ENCODE measurements at regions not wholly inside any gene's neighbourhood (a gene's known extent, or its start where the extent isn't known, plus 50 kb on each side); places are given as distances from the start of the nearest gene placed in this dataset.
"Not testable (repeated sequence)": the region's sequence is repeated elsewhere in the genome, so short reads cannot be mapped to it uniquely, and the experiment has no call there.

- H3K9me3 ChIP-seq = no peaks in the 10 kb centered on the region
- ATAC-seq (no peak), FAIRE-seq (no peak), DNase-seq (no peak)
- TF ChIP-seq CTCF (IDR thresholded peaks at IDR 0.05) = no peak
- no peak overlapping the region for H3K4me3 ChIP-seq
- intact Hi-C loops (cut with DNase I) = no loop called here
- H3K27me3 ChIP-seq = no peaks in the 10 kb centered on the region
- H3K36me3 ChIP-seq = no peaks in the 10 kb centered on the region
- H3K27ac ChIP-seq = no peak overlapping the region
- H3K4me1 ChIP-seq = no peaks in the 10 kb centered on the region
- 72 to 78% methylated on average over 5 of the region's 5 CpGs for WGBS, 2 donors
These were observed 438.9 kb downstream of the ARL4A start for GRCh38 chr7:13126347-13126746.

DNA sequence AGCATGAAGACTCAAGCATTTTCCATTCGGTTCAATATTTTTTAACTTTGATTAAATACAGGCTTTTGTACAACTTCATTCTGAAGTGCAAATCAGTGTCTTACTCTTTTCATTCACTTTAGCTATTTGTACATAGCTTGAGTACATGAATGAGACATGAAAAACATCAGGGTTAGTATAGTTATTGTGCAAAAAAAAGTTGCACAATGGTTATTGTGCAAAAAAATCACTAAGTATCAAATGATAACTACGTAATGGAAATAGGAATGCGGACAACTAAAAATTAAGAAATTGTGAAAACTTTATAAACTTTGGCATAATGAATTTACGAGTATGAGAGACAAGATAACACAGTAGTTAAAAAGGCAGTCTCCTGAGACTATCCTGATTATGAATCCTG lies 442.9 kb downstream of the ARL4A start:
- 77 to 78% methylated on average over 4 of the region's 4 CpGs for WGBS, 2 donors
- TF ChIP-seq CTCF (IDR thresholded peaks at IDR 0.05) = no peak
- Histone ChIP-seq H3K27me3 (no peaks in the 10 kb centered on the region), H3K9me3 (no peaks in the 10 kb centered on the region), H3K36me3 (no peaks in the 10 kb centered on the region), H3K27ac (no peak overlapping the region), H3K4me1 (no peaks in the 10 kb centered on the region), H3K4me3 (no peak overlapping the region)
- ATAC-seq (no peak), DNase-seq (no peak), FAIRE-seq (no peak)
- intact Hi-C loops (cut with DNase I) = no loop called here

DNA sequence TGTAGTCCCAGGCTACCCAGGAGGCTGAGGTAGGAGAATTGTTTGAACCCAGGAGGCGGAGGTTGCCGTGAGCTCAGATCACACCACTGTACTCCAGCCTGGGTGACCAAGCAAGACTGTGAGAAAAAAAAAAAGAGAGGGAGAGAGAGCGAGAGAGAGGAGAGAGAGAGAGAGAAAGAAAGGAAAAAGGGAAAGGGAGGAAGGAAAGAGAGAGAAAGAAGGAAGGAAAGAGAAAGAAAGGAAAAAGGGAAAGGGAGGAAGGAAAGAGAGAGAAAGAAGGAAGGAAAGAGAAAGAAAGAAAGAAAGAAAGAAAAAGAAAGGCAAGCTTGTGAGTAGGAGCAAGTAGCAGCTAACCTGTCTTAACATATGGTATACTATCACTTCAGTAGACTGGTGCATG lies 443.5 kb downstream of the ARL4A start:
- H3K36me3 ChIP-seq; ATAC-seq; H3K27ac ChIP-seq; intact Hi-C loops (cut with DNase I); H3K4me1 ChIP-seq; H3K4me3 ChIP-seq; H3K9me3 ChIP-seq; FAIRE-seq; H3K27me3 ChIP-seq; DNase-seq: not testable (repeated sequence)
- 94 to 98% methylated on average over 3 of the region's 3 CpGs for WGBS, 2 donors

GRCh38 chr7:13132314-13132713 lies 444.9 kb downstream of the ARL4A start:
- Histone ChIP-seq H3K9me3 (no peaks in the 10 kb centered on the region), H3K4me1 (no peaks in the 10 kb centered on the region), H3K36me3 (no peaks in the 10 kb centered on the region), H3K27ac (no peak overlapping the region), H3K27me3 (no peaks in the 10 kb centered on the region), H3K4me3 (no peak overlapping the region)
- no peak for ATAC-seq
- DNase-seq = no peak
- FAIRE-seq = no peak
- intact Hi-C loops (cut with DNase I) = no loop called here
- TF ChIP-seq CTCF (IDR thresholded peaks at IDR 0.05) = no peak

- intact Hi-C loops (cut with DNase I); H3K27me3 ChIP-seq; H3K36me3 ChIP-seq; H3K9me3 ChIP-seq; H3K4me1 ChIP-seq; H3K27ac ChIP-seq; FAIRE-seq; H3K4me3 ChIP-seq; DNase-seq; ATAC-seq: not testable (repeated sequence)
- WGBS, 2 donors = 93 to 96% methylated on average over 6 of the region's 6 CpGs
These were observed 448.9 kb downstream of the ARL4A start for GRCh38 chr7:13136345-13136744.

DNA sequence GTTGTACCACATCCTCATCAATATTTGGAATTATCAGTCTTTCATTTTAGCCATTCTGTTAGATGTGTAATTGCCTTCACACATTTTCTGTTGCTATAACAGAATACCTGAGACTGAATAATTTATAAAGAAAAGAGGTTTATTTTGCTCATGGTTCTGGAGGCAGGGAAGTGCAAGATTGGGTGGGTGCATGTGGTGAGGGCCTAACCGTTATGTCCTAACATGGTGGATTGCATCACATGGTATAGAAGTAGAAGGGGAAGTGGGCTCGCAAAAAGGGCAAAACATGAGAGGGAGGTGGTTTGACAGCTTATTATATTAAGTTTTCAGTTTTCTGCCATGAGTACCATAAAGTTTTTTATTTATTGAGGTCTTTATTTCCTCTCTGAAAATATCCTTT lies 452.0 kb downstream of the ARL4A start:
- ATAC-seq = no peak
- H3K4me3 ChIP-seq = no peak overlapping the region
- no peaks in the 10 kb centered on the region for H3K36me3 ChIP-seq
- no peak for DNase-seq
- no peak for TF ChIP-seq CTCF (IDR thresholded peaks at IDR 0.05)
- H3K9me3 ChIP-seq = no peaks in the 10 kb centered on the region
- no peak overlapping the region for H3K27ac ChIP-seq
- H3K27me3 ChIP-seq = no peaks in the 10 kb centered on the region
- FAIRE-seq = no peak
- no peaks in the 10 kb centered on the region for H3K4me1 ChIP-seq
- WGBS, 2 donors = 88 to 100% methylated on average over 2 of the region's 2 CpGs
- intact Hi-C loops (cut with DNase I) = no loop called here
